ENCODE measurements at regions not wholly inside any gene's neighbourhood (a gene's known extent, or its start where the extent isn't known, plus 50 kb on each side); places are given as distances from the start of the nearest gene placed in this dataset.
"Not testable (repeated sequence)": the region's sequence is repeated elsewhere in the genome, so short reads cannot be mapped to it uniquely, and the experiment has no call there.

DNA sequence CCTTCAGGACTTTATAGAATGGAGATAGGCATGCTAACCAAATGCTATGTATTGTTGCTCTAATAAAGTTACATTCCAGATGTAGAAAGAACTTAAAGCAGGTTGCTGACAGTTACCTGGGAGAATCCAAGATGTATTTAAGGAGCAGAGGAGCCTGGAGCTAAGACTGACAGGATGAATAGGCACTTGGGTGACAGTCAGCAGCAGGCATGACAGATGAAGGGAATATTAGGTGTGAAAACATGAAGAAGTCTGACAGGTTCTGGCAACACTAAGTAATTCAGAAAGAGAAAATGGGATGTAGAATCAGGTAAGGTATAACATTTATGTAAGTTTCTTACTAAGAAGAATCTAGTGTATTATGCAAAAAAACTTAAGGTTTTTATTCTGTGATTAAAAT is 232.0 kb downstream of the DSC3 start:
- Histone ChIP-seq H3K4me1 (no peaks in the 10 kb centered on the region), H3K9me3 (replicated peaks) (peaks cover 5% of the 10 kb centered on the region), H3K27ac (replicated peaks) (no peak overlapping the region), H3K4me3 (no peak overlapping the region), H3K27me3 (ENCODE audit: low read depth) (no peaks in the 10 kb centered on the region), H3K36me3 (no peaks in the 10 kb centered on the region)
- DNase-seq: no peak
- TF ChIP-seq CTCF (IDR thresholded peaks at IDR 0.05; ENCODE audit: borderline replicate concordance): no peak
- intact Hi-C loops (cut with micrococcal nuclease): no loop called here

DNA sequence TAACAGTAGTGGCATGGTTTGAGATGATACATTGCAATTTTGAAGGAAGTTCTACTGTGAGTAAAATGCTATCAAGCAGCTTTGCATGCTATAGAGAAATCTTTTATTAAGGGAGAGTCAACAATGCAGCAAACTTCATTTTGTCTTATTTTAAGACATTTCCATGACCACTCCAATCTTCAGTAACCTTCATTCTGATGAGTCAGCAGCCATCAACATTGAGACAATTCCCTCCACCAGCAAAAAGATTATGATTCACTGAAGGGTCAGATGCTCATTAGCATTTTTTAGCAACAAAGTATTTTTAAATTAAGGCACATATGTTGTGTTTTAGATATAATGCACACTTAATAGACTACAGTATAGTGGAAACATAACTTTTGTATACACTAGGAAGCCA is 235.7 kb downstream of the DSC3 start:
- no peak for TF ChIP-seq CTCF (IDR thresholded peaks at IDR 0.05; ENCODE audit: borderline replicate concordance)
- no peaks in the 10 kb centered on the region for H3K4me1 ChIP-seq
- no peaks in the 10 kb centered on the region for H3K27me3 ChIP-seq (ENCODE audit: low read depth)
- H3K4me3 ChIP-seq: no peak overlapping the region
- no peak overlapping the region for H3K27ac ChIP-seq (replicated peaks)
- no peak for DNase-seq
- H3K9me3 ChIP-seq (replicated peaks): peaks cover 8% of the 10 kb centered on the region
- H3K36me3 ChIP-seq: no peaks in the 10 kb centered on the region
- intact Hi-C loops (cut with micrococcal nuclease): no loop called here

GRCh38 chr18:30800800-30801199 is 241.7 kb downstream of the DSC3 start:
- Histone ChIP-seq H3K9me3 (replicated peaks) (peaks cover 4% of the 10 kb centered on the region), H3K27me3 (ENCODE audit: low read depth) (no peaks in the 10 kb centered on the region), H3K4me3 (no peak overlapping the region), H3K4me1 (no peaks in the 10 kb centered on the region), H3K36me3 (no peaks in the 10 kb centered on the region), H3K27ac (replicated peaks) (no peak overlapping the region)
- no peak for TF ChIP-seq CTCF (IDR thresholded peaks at IDR 0.05; ENCODE audit: borderline replicate concordance)
- intact Hi-C loops (cut with micrococcal nuclease): no loop called here
- DNase-seq: no peak

DNA sequence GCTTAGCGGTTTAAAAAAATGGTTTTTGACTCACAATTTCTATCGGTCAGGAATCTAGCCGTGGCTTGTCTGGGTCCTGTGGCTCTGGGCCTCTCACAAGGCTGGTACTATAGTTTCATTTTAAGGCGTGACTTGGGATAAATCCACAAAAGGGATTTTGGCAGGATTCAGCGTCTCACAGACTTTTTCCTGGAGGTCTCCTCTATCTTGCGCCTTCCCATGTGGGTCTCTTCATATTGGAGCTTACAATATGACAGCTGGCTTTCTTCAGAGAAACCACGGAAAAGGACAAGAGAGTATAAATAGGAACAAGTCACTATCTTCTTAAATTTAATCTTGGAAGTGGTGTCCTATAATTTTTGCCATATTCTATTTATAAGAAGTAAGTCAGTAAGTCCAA is 250.5 kb downstream of the DSC3 start:
- Histone ChIP-seq H3K4me1 (no peaks in the 10 kb centered on the region), H3K27me3 (ENCODE audit: low read depth) (no peaks in the 10 kb centered on the region), H3K27ac (replicated peaks) (no peak overlapping the region), H3K4me3 (no peak overlapping the region), H3K36me3 (no peaks in the 10 kb centered on the region), H3K9me3 (replicated peaks) (no peaks in the 10 kb centered on the region)
- intact Hi-C loops (cut with micrococcal nuclease): no loop called here
- no peak for DNase-seq
- TF ChIP-seq CTCF (IDR thresholded peaks at IDR 0.05; ENCODE audit: borderline replicate concordance): no peak

- H3K4me1 ChIP-seq; H3K36me3 ChIP-seq; H3K27ac ChIP-seq (replicated peaks); H3K9me3 ChIP-seq (replicated peaks); intact Hi-C loops (cut with micrococcal nuclease); H3K27me3 ChIP-seq (ENCODE audit: low read depth); DNase-seq; H3K4me3 ChIP-seq: not testable (repeated sequence)
Observed at GRCh38 chr18:30788411-30788991, 254.0 kb downstream of the DSC3 start.

DNA sequence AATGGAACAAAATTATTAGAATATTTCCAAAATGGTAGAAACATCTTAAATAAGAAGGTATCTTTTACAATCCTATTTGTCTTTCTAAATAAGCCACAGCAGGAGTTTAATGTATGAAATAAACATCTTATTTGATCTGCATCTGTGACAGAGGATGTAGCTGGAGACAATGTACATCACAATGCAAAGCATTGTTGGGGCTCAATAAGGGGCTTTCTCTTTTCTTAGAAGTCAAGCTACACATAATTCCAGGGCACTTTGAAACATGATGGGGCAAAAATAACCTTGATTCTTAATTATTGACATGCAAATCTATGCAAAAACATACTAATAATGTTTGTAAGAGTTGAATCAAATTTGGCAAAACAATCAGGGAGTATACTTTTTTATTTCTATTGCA is 255.1 kb downstream of the DSC3 start:
- intact Hi-C loops (cut with micrococcal nuclease): no loop called here
- Histone ChIP-seq H3K9me3 (replicated peaks) (peaks cover 4% of the 10 kb centered on the region), H3K4me3 (no peak overlapping the region), H3K27ac (replicated peaks) (no peak overlapping the region), H3K36me3 (no peaks in the 10 kb centered on the region), H3K4me1 (no peaks in the 10 kb centered on the region), H3K27me3 (ENCODE audit: low read depth) (no peaks in the 10 kb centered on the region)
- no peak for TF ChIP-seq CTCF (IDR thresholded peaks at IDR 0.05; ENCODE audit: borderline replicate concordance)
- DNase-seq: no peak
